ENCODE measurements at regions not wholly inside any gene's neighbourhood (a gene's known extent, or its start where the extent isn't known, plus 50 kb on each side); places are given as distances from the start of the nearest gene placed in this dataset.

GRCh38 chr10:105586451-105587098 lies 945.5 kb downstream of the SORCS3 start (continued):
- TF ChIP-seq POU5F1 (IDR thresholded peaks at IDR 0.05; ENCODE audit: low read depth, low read length) (no peak), TBP (IDR thresholded peaks at IDR 0.05; ENCODE audit: low read depth, low read length) (no peak), CREB1 (IDR thresholded peaks at IDR 0.05) (no peak), ZNF274 (IDR thresholded peaks at IDR 0.05; ENCODE audit: borderline replicate concordance, extremely low read depth, low read length) (no peak), MAFK (IDR thresholded peaks at IDR 0.05; ENCODE audit: low read depth, low read length) (no peak), ASH2L (IDR thresholded peaks at IDR 0.05; ENCODE audit: low read length) (no peak), ATF2 (IDR thresholded peaks at IDR 0.05; ENCODE audit: low read length) (no peak), SIX5 (IDR thresholded peaks at IDR 0.05; ENCODE audit: low read depth, low read length) (no peak), USF2 (IDR thresholded peaks at IDR 0.05; ENCODE audit: low read length) (no peak)
